Panc1 (cell line): ENCODE measurements at regions not wholly inside any gene's neighbourhood (a gene's known extent, or its start where the extent isn't known, plus 50 kb on each side); places are given as distances from the start of the nearest gene placed in this dataset.

Experiments used
- CTCF ChIP-seq: fragments of 450-650 bp; IDR thresholded peaks from 2 replicates; pipeline ENCODE4 v1.5.1; 2017; ENCODE audit warnings: mild to moderate bottlenecking
- TCF7L2 ChIP-seq: IDR thresholded peaks from 2 replicates; pipeline ENCODE4 v1.6.1; 2011; ENCODE audit warnings: mild to moderate bottlenecking, low read depth, low read length, inconsistent platforms

- TF ChIP-seq TCF7L2 (0 out of 2 replicates have a peak, but pooled peaks have one; percentile 52), CTCF (no peak)
Observed at GRCh38 chr4:123673971-123674370, 277.4 kb downstream of the SPRY1 start.
